B cell (primary cell): ENCODE measurements at regions not wholly inside any gene's neighbourhood (a gene's known extent, or its start where the extent isn't known, plus 50 kb on each side); places are given as distances from the start of the nearest gene placed in this dataset.
A peak's percentile ranks its signal among the peaks of the same experiment; 100 is the strongest.

Experiments
- ATAC-seq: fragments of 200-7000 bp; cut with Tn5 transposase; one replicate; pipeline ENCODE4 v1.10.0; 2021; ENCODE audit warnings: low read depth, mild to moderate bottlenecking, moderate number of reproducible peaks, moderate library complexity
- CTCF ChIA-PET: fragments of 350-600 bp; sonication (Branson Sonifier 250); formaldehyde crosslinking; loops from one replicate; lab custom pipeline; 2021; ENCODE audit warnings: antibody characterized with exemption, inconsistent platforms; lab: Charles Lee
- POLR2A ChIA-PET: fragments of 350-600 bp; sonication (Branson Sonifier 250); formaldehyde crosslinking; loops from one replicate; lab custom pipeline; 2021; ENCODE audit warnings: antibody characterized with exemption; lab: Charles Lee
- DNase-seq: peaks from one replicate; pipeline ENCODE4 v3.0.0; 2013
- H2AFZ ChIP-seq: 2 replicates; pipeline ENCODE4 v1.6.1; 2012; ENCODE audit warnings: mild to moderate bottlenecking, low read depth, low read length; ENCODE audit not compliant: insufficient read depth, poor library complexity, severe bottlenecking
- H3K27ac ChIP-seq, 2 donors: 1 replicate in 1 of 2; 2 replicates in 1 of 2; pipeline ENCODE4 v1.5.1; 2012 to 2013; ENCODE audit warnings: low read length in 2 of 2, mild to moderate bottlenecking in 2 of 2, moderate library complexity in 1 of 2
- H3K27me3 ChIP-seq, 4 experiments: fragments of 200-600 bp in 1 of 4; sonication (generic) in 1 of 4; replicated peaks in 1 of 4; 1 replicate in 2 of 4; 2 replicates in 2 of 4; pipeline versions ENCODE4 v1.6.1 to v1.7.0; 2013 to 2016; ENCODE audit warnings: low read length in 3 of 4, mild to moderate bottlenecking in 2 of 4, mixed read lengths in 1 of 4, moderate library complexity in 1 of 4; ENCODE audit not compliant: insufficient read depth in 4 of 4, control insufficient read depth in 3 of 4; ENCODE audit errors: control extremely low read depth in 1 of 4
- H3K36me3 ChIP-seq, 2 experiments: replicated peaks in 1 of 2; 1 replicate in 1 of 2; 2 replicates in 1 of 2; pipeline versions ENCODE4 v1.6.1 to v1.7.1; 2013; ENCODE audit warnings: low read length in 1 of 2; ENCODE audit not compliant: insufficient read depth in 2 of 2, control insufficient read depth in 1 of 2; ENCODE audit errors: control extremely low read depth in 1 of 2, extremely low read depth in 1 of 2
- H3K4me1 ChIP-seq, 2 donors: fragments of 200-600 bp in 1 of 2; sonication (generic) in 1 of 2; 1 replicate in 1 of 2; 2 replicates in 1 of 2; pipeline versions ENCODE4 v1.5.1 to v1.6.1; 2013 to 2017; ENCODE audit warnings: low read length in 2 of 2; ENCODE audit not compliant: control insufficient read depth in 2 of 2, insufficient read depth in 2 of 2
- H3K4me2 ChIP-seq: replicated peaks from 2 replicates; pipeline ENCODE3; 2012; ENCODE audit warnings: mild to moderate bottlenecking, low read depth, low read length; ENCODE audit not compliant: poor library complexity, severe bottlenecking
- H3K4me3 ChIP-seq, 5 experiments: fragments of 200-600 bp in 1 of 5; sonication (generic) in 1 of 5; 1 replicate in 3 of 5; 2 replicates in 2 of 5; pipeline versions ENCODE4 v1.5.1 to v1.7.0; 2011 to 2016; ENCODE audit warnings: low read length in 4 of 5, mild to moderate bottlenecking in 4 of 5, low read depth in 2 of 5, control low read depth in 1 of 5, moderate library complexity in 1 of 5; ENCODE audit not compliant: insufficient read depth in 1 of 5; ENCODE audit errors: control extremely low read depth in 1 of 5, extremely low read depth in 1 of 5
- H3K79me2 ChIP-seq: fragments of 200-600 bp; sonication (generic); one replicate; pipeline ENCODE4 v1.6.0; 2016; ENCODE audit warnings: low read length; ENCODE audit not compliant: control insufficient read depth, insufficient read depth
- H3K9ac ChIP-seq: fragments of 200-600 bp; sonication (generic); 2 replicates; pipeline ENCODE4 v1.6.1; 2017; ENCODE audit warnings: mild to moderate bottlenecking, low read length, moderate library complexity
- H3K9me3 ChIP-seq, 3 donors: one replicate each; pipeline versions ENCODE4 v1.6.1 to v1.7.1; 2013; ENCODE audit warnings: low read length in 2 of 3; ENCODE audit not compliant: control insufficient read depth in 2 of 3, insufficient read depth in 1 of 3; ENCODE audit errors: control extremely low read depth in 1 of 3
- H4K20me1 ChIP-seq: 2 replicates; pipeline ENCODE4 v1.6.0; 2012; ENCODE audit warnings: mild to moderate bottlenecking, low read length; ENCODE audit not compliant: insufficient read depth, control insufficient read depth, poor library complexity, severe bottlenecking
- H3K27ac Mint-ChIP-seq: one replicate; pipeline ENCODE4 v1.8.0; 2021; ENCODE audit warnings: mixed read lengths
- H3K27me3 Mint-ChIP-seq: one replicate; pipeline ENCODE4 v1.8.0; 2021; ENCODE audit warnings: mixed read lengths
- H3K4me1 Mint-ChIP-seq: one replicate; pipeline ENCODE4 v1.8.0; 2021; ENCODE audit warnings: mixed read lengths
- H3K4me3 Mint-ChIP-seq: one replicate; pipeline ENCODE4 v1.8.0; 2021; ENCODE audit warnings: mixed read lengths
- H3K9me3 Mint-ChIP-seq: one replicate; pipeline ENCODE4 v1.8.0; 2022; ENCODE audit warnings: mixed read lengths; ENCODE audit not compliant: insufficient read depth
- EZH2 ChIP-seq: IDR thresholded peaks from 2 replicates; pipeline ENCODE4 v1.6.1; 2012; ENCODE audit warnings: borderline replicate concordance, low read depth, mild to moderate bottlenecking, moderate library complexity, low read length; ENCODE audit not compliant: insufficient read depth, poor library complexity, severe bottlenecking
- WGBS: methylation state at CpG from one replicate; pipeline ENCODE4 v1.1.5; 2013; ENCODE audit warnings: missing lambda C conversion rate; ENCODE audit not compliant: insufficient coverage; 5-methylcytosine and 5-hydroxymethylcytosine counted together
- intact Hi-C: fragments of 100-400 bp; cut with micrococcal nuclease; formaldehyde crosslinking; loops from one replicate; pipeline ENCODE4 v1.10.0; 2022
- TF ChIP-seq, protein P1 (sequence below): fragments of 200-600 bp; IDR thresholded peaks from one replicate; pipeline ENCODE4 v1.8.0; 2022; ENCODE audit warnings: antibody characterized with exemption, mild to moderate bottlenecking

DNA sequence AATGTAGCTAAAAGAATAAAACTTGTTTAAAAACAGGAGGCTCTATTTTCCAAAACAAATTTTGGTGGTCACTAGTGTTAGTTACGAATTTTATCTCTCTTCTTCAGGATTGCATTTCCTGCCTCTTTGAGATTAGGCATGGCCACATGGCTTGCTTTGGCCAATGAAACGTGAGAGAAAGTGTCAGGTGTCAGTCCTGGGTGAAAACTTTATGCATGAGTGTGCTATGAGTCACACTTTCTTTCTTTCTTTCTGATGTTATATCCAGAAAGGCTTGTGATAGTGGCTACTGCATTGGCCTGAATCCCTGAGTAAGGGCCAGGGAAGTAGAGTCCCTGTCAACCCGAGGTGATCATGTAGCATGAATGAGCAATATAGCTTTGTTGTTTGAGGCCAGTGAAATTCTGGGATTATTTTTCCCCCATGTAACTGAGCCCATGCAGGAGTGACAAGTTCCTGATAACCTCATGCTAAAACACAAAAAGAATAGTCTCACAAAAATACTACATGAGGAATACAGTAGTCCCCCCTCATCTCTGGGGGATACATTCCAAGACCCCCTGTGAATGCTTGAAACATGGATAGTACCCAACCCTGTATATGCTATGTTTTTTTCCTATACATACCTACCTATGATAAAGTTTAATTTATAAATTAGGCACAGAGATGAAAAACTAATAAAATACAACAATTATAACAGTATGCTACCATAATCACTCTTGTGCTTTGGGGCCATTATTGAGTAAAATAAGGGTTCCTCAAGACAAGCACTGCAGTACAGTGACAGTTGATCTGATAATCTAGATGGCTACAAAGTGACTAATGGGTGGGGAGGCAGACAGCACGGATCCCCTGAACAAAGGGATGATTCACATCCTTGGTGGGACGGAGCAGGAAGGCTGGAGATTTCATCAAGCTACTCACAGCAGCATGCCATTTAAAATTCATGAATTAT lies 109.5 kb downstream of the CDC42EP3 start:
- WGBS, result no CpG with 5 or more reads among the region's 5 CpGs
- H2AFZ ChIP-seq, result no peak overlapping the region
- H3K4me3 Mint-ChIP-seq, result no peak overlapping the region

More for the DNA sequence above, 109.5 kb downstream of the CDC42EP3 start:
- peaks cover 0 to 6% (median 0%) of the 10 kb centered on the region in 4 experiments for H3K27me3 ChIP-seq
- H3K79me2 ChIP-seq, result no peaks in the 10 kb centered on the region
- H3K4me3 ChIP-seq, result no peak overlapping the region
- ChIA-PET POLR2A (no interaction called here), CTCF (interaction anchor here (0.7 to 1.6 kb wide), 2 partner anchors 16 to 37 kb away, joined by 3 read pairs; no protein-coding TSS in a partner anchor)
- peaks cover 40% of the 10 kb centered on the region for H3K4me1 Mint-ChIP-seq
- H3K36me3 ChIP-seq, result no peaks in the 10 kb centered on the region
- peak overlapping the region; percentile 10 for H3K4me2 ChIP-seq
- H3K9me3 ChIP-seq, result peaks cover 0 to 2% (median 1%) of the 10 kb centered on the region in 3 donors
- no peak overlapping the region for H3K9ac ChIP-seq
- ATAC-seq (peak; percentile 65), DNase-seq (no peak)
- intact Hi-C loops, result no loop called here
- peak overlapping the region; percentile 61 for H3K27ac Mint-ChIP-seq
- peaks cover 17 to 29% of the 10 kb centered on the region in 2 donors for H3K4me1 ChIP-seq
- no peak overlapping the region for H3K27ac ChIP-seq
- H3K27me3 Mint-ChIP-seq, result no peaks in the 10 kb centered on the region
- H4K20me1 ChIP-seq, result no peaks in the 10 kb centered on the region
- no peaks in the 10 kb centered on the region for H3K9me3 Mint-ChIP-seq
- TF ChIP-seq, protein P1, sequence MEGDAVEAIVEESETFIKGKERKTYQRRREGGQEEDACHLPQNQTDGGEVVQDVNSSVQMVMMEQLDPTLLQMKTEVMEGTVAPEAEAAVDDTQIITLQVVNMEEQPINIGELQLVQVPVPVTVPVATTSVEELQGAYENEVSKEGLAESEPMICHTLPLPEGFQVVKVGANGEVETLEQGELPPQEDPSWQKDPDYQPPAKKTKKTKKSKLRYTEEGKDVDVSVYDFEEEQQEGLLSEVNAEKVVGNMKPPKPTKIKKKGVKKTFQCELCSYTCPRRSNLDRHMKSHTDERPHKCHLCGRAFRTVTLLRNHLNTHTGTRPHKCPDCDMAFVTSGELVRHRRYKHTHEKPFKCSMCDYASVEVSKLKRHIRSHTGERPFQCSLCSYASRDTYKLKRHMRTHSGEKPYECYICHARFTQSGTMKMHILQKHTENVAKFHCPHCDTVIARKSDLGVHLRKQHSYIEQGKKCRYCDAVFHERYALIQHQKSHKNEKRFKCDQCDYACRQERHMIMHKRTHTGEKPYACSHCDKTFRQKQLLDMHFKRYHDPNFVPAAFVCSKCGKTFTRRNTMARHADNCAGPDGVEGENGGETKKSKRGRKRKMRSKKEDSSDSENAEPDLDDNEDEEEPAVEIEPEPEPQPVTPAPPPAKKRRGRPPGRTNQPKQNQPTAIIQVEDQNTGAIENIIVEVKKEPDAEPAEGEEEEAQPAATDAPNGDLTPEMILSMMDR, result no peak
- no peak for TF ChIP-seq EZH2
